ENCODE measurements at regions not wholly inside any gene's neighbourhood (a gene's known extent, or its start where the extent isn't known, plus 50 kb on each side); places are given as distances from the start of the nearest gene placed in this dataset.
A peak's percentile ranks its signal among the peaks of the same experiment; 100 is the strongest.
"Not testable (repeated sequence)": the region's sequence is repeated elsewhere in the genome, so short reads cannot be mapped to it uniquely, and the experiment has no call there.

GRCh38 chr7:41447450-41448042 is 255.3 kb downstream of the INHBA start:
- DNase-seq (ENCODE audit: missing footprints) (no peak), ATAC-seq (peak; percentile 15)
- intact Hi-C loops (cut with DNase I), result no loop called here

GRCh38 chr7:41446606-41447449 is 256.1 kb downstream of the INHBA start:
- intact Hi-C loops (cut with DNase I), result no loop called here
- DNase-seq (ENCODE audit: missing footprints), result no peak
- no peak for ATAC-seq

GRCh38 chr7:41445946-41446345 is 256.9 kb downstream of the INHBA start:
- no peak for ATAC-seq
- intact Hi-C loops (cut with DNase I), result no loop called here
- DNase-seq (ENCODE audit: missing footprints), result no peak

- ATAC-seq, result no peak
- intact Hi-C loops (cut with DNase I), result no loop called here
- no peak for DNase-seq (ENCODE audit: missing footprints)
Measured at GRCh38 chr7:41445432-41445831, 257.5 kb downstream of the INHBA start.

- ATAC-seq, result no peak
- DNase-seq (ENCODE audit: missing footprints), result no peak
- intact Hi-C loops (cut with DNase I), result no loop called here
Measured at GRCh38 chr7:41439515-41439879, 263.4 kb downstream of the INHBA start.

- intact Hi-C loops (cut with DNase I), result no loop called here
Measured at GRCh38 chr7:41438705-41439514, 264.0 kb downstream of the INHBA start.

GRCh38 chr7:41437257-41438196 is 265.4 kb downstream of the INHBA start:
- ATAC-seq (peak; percentile 28), DNase-seq (ENCODE audit: missing footprints) (no peak)
- intact Hi-C loops (cut with DNase I), result no loop called here

More at GRCh38 chr7:41438705-41439514, 264.0 kb downstream of the INHBA start:
- no peak for DNase-seq (ENCODE audit: missing footprints)
- ATAC-seq, result no peak

- DNase-seq (ENCODE audit: missing footprints), result no peak
- intact Hi-C loops (cut with DNase I), result no loop called here
- ATAC-seq, result no peak
Measured at GRCh38 chr7:41436139-41436538, 266.8 kb downstream of the INHBA start.

GRCh38 chr7:41435020-41435419 is 267.9 kb downstream of the INHBA start:
- ATAC-seq; intact Hi-C loops (cut with DNase I): not testable (repeated sequence)

GRCh38 chr7:41431671-41432070 is 271.2 kb downstream of the INHBA start:
- intact Hi-C loops (cut with DNase I), result no loop called here
- no peak for ATAC-seq
- no peak for DNase-seq (ENCODE audit: missing footprints)

More at GRCh38 chr7:41435020-41435419, 267.9 kb downstream of the INHBA start:
- not testable (repeated sequence) for DNase-seq (ENCODE audit: missing footprints)

GRCh38 chr7:41428381-41428780 is 274.5 kb downstream of the INHBA start:
- intact Hi-C loops (cut with DNase I), result no loop called here
- DNase-seq (ENCODE audit: missing footprints), result no peak

GRCh38 chr7:41425926-41426325 is 277.0 kb downstream of the INHBA start:
- intact Hi-C loops (cut with DNase I), result no loop called here
- no peak for ATAC-seq
- DNase-seq (ENCODE audit: missing footprints), result no peak

More at GRCh38 chr7:41428381-41428780, 274.5 kb downstream of the INHBA start:
- ATAC-seq, result no peak

GRCh38 chr7:41421056-41421455 is 281.8 kb downstream of the INHBA start:
- intact Hi-C loops (cut with DNase I), result no loop called here
- no peak for DNase-seq (ENCODE audit: missing footprints)
- no peak for ATAC-seq

- ATAC-seq (no peak), DNase-seq (ENCODE audit: missing footprints) (no peak)
- intact Hi-C loops (cut with DNase I), result no loop called here
Measured at GRCh38 chr7:41420421-41420820, 282.5 kb downstream of the INHBA start.

- no peak for DNase-seq (ENCODE audit: missing footprints)
- intact Hi-C loops (cut with DNase I), result no loop called here
- no peak for ATAC-seq
Measured at GRCh38 chr7:41418337-41418736, 284.6 kb downstream of the INHBA start.

GRCh38 chr7:41416208-41416595 is 286.7 kb downstream of the INHBA start:
- DNase-seq (ENCODE audit: missing footprints), result no peak
- intact Hi-C loops (cut with DNase I), result no loop called here

GRCh38 chr7:41415471-41416207 is 287.3 kb downstream of the INHBA start:
- no peak for ATAC-seq
- intact Hi-C loops (cut with DNase I), result no loop called here

More at GRCh38 chr7:41416208-41416595, 286.7 kb downstream of the INHBA start:
- no peak for ATAC-seq

GRCh38 chr7:41415051-41415450 is 287.8 kb downstream of the INHBA start:
- ATAC-seq (no peak), DNase-seq (ENCODE audit: missing footprints) (no peak)
- intact Hi-C loops (cut with DNase I), result no loop called here

More at GRCh38 chr7:41415471-41416207, 287.3 kb downstream of the INHBA start:
- DNase-seq (ENCODE audit: missing footprints), result no peak
